ENCODE measurements at regions not wholly inside any gene's neighbourhood (a gene's known extent, or its start where the extent isn't known, plus 50 kb on each side); places are given as distances from the start of the nearest gene placed in this dataset.

- H3K4me3 ChIP-seq: no peak overlapping the region
- no peaks in the 10 kb centered on the region for H3K9me3 ChIP-seq
- WGBS, 2 donors: 20 to 24% methylated on average over 1 of the region's 1 CpG
- TF ChIP-seq CTCF (IDR thresholded peaks at IDR 0.05) (no peak), POLR2A (IDR thresholded peaks at IDR 0.05) (no peak)
- H3K27ac ChIP-seq: no peak overlapping the region
- intact Hi-C loops (cut with DNase I): no loop called here
- no peaks in the 10 kb centered on the region for H3K4me1 ChIP-seq
- no peaks in the 10 kb centered on the region for H3K27me3 ChIP-seq
- H3K36me3 ChIP-seq: no peaks in the 10 kb centered on the region
- DNase-seq: no peak
These were observed 374.0 kb upstream of the ADAMTS16 start for GRCh38 chr5:4766101-4766500.

DNA sequence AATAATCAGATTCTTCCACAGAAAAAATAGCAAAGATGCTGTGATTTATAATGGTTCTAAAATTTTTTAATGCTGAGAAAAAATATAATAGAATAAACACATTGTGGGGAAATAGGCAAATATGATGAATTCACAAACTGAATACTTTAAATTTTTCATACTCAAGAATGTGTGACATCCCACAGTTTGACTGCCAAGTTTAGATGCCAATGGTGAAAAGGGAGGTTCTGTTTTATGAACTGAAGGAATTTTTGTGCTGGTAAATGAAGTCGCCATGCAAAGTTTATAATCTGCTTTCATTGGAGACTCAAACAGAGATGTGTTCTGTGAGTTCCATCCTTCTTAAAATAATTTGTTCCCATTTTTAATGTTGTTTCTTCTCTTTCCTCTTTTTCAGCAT, 367.5 kb upstream of the ADAMTS16 start:
- Histone ChIP-seq H3K27me3 (no peaks in the 10 kb centered on the region), H3K36me3 (no peaks in the 10 kb centered on the region), H3K4me1 (no peaks in the 10 kb centered on the region), H3K27ac (no peak overlapping the region), H3K4me3 (no peak overlapping the region), H3K9me3 (no peaks in the 10 kb centered on the region)
- DNase-seq: no peak
- intact Hi-C loops (cut with DNase I): no loop called here
- WGBS, 2 donors: 59 to 63% methylated on average over 1 of the region's 1 CpG
- no peak for TF ChIP-seq POLR2A (IDR thresholded peaks at IDR 0.05)
- TF ChIP-seq CTCF (IDR thresholded peaks at IDR 0.05): no peak

DNA sequence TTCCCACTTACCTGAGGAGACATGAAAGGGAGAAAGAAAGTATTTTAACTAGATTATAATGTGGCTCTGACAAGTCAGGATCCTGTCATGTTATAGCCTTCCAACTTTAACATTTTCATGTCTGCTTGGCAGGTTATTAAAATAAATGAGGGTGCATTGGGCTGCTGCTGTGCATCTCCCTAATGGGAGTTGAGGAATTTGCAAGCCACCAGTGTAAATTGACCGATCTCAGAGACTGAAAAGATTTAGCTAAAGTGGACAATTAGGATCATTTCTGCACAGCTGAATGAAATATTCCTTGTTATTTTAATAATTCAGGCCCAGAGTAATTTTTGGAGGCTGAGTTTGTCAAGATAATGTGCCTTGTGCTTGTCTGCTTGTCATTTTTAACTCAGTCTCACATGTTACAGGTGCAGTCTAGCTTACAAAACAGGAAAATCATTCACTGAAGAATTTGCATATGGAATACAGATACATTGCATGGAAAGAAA, 366.3 kb upstream of the ADAMTS16 start:
- intact Hi-C loops (cut with DNase I): no loop called here
- no peaks in the 10 kb centered on the region for H3K9me3 ChIP-seq
- no peak overlapping the region for H3K27ac ChIP-seq
- H3K36me3 ChIP-seq: no peaks in the 10 kb centered on the region
- DNase-seq: no peak
- H3K4me1 ChIP-seq: no peaks in the 10 kb centered on the region
- no peaks in the 10 kb centered on the region for H3K27me3 ChIP-seq
- H3K4me3 ChIP-seq: no peak overlapping the region
- WGBS, 2 donors: 59 to 75% methylated on average over 1 of the region's 1 CpG
- TF ChIP-seq POLR2A (IDR thresholded peaks at IDR 0.05) (no peak), CTCF (IDR thresholded peaks at IDR 0.05) (no peak)

DNA sequence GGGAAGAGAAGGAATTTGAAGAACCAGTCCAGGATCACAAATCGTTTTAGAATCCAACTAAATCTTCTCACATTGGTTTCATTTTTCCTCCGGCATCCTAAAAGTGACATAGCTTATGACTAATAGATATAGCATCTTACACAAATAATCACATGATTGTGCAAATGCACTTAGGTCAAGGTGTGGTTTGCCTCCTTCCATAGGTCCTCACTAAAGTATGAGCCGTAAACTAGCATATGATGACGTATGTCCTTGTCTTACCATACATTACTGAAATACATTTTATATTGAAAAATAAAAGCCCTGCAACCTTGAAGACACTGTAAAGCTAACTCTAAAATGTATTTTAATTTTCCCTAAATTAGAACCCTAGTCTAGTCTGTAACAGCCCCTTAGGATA, 362.7 kb upstream of the ADAMTS16 start:
- Histone ChIP-seq H3K9me3 (no peaks in the 10 kb centered on the region), H3K27ac (no peak overlapping the region), H3K4me1 (no peaks in the 10 kb centered on the region), H3K27me3 (no peaks in the 10 kb centered on the region), H3K4me3 (no peak overlapping the region), H3K36me3 (no peaks in the 10 kb centered on the region)
- intact Hi-C loops (cut with DNase I): no loop called here
- no peak for DNase-seq
- WGBS, 2 donors: 67 to 75% methylated on average over 4 of the region's 4 CpGs
- no peak for TF ChIP-seq CTCF (IDR thresholded peaks at IDR 0.05)
- no peak for TF ChIP-seq POLR2A (IDR thresholded peaks at IDR 0.05)

- Histone ChIP-seq H3K27me3 (no peaks in the 10 kb centered on the region), H3K9me3 (no peaks in the 10 kb centered on the region), H3K4me3 (no peak overlapping the region), H3K27ac (no peak overlapping the region), H3K4me1 (no peaks in the 10 kb centered on the region), H3K36me3 (no peaks in the 10 kb centered on the region)
- no peak for DNase-seq
- 41 to 49% methylated on average over 4 of the region's 4 CpGs for WGBS, 2 donors
- intact Hi-C loops (cut with DNase I): no loop called here
- no peak for TF ChIP-seq POLR2A (IDR thresholded peaks at IDR 0.05)
These were observed 359.5 kb upstream of the ADAMTS16 start for GRCh38 chr5:4780633-4781032.

GRCh38 chr5:4781299-4781698, 358.8 kb upstream of the ADAMTS16 start:
- Histone ChIP-seq H3K36me3 (no peaks in the 10 kb centered on the region), H3K27me3 (no peaks in the 10 kb centered on the region), H3K27ac (no peak overlapping the region), H3K4me1 (no peaks in the 10 kb centered on the region), H3K9me3 (no peaks in the 10 kb centered on the region), H3K4me3 (no peak overlapping the region)
- WGBS, 2 donors: 35 to 42% methylated on average over 6 of the region's 6 CpGs
- TF ChIP-seq CTCF (IDR thresholded peaks at IDR 0.05): no peak
- TF ChIP-seq POLR2A (IDR thresholded peaks at IDR 0.05): no peak
- intact Hi-C loops (cut with DNase I): no loop called here
- no peak for DNase-seq

Measured in esophagus squamous epithelium (tissue), 5 donors.